HS-27A (cell line): ENCODE measurements at regions not wholly inside any gene's neighbourhood (a gene's known extent, or its start where the extent isn't known, plus 50 kb on each side); places are given as distances from the start of the nearest gene placed in this dataset.

ENCODE experiments used
- DNase-seq: peaks from one replicate; pipeline ENCODE4 v3.0.0-alpha.2; 2012; ENCODE audit warnings: low read depth, missing footprints

DNA sequence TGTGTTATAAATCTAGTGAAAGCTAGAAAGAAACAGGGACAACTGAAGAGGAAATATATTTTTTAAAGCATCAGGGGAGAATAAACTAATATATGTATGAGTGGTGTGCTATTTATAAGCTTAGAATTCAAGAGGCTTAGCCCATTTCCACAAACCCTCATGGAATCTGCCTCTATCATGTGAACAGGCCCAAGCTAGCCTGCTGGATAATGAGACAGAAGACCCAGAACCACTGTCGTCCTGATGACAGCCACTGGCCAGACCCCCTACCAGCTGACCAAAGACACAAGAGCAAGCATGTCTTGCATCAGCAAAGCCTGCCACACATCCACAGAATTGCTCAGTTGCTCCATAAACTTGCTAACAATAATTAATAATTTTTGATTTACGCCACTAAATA, 382.3 kb upstream of the NXPH2 start:
- DNase-seq: no peak

DNA sequence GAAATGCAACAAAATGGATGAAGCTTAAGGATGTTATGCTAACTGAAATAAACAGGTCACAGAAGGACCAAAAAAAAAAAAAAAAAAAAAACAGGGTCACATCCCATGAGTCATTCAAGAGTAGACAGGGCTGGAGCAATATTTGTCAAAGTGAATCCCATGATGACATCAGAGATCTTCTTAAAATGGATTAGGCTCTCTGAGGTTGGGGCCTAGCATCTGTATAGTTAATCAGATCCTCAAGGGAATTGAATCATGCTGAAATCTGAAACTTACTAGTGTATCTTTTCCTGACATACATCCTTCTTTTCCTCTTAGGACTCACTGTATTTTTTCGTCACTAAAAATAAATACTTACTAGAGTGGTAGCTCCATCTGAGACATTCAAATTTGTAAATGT, 380.6 kb upstream of the NXPH2 start:
- peak; percentile 63 for DNase-seq

DNA sequence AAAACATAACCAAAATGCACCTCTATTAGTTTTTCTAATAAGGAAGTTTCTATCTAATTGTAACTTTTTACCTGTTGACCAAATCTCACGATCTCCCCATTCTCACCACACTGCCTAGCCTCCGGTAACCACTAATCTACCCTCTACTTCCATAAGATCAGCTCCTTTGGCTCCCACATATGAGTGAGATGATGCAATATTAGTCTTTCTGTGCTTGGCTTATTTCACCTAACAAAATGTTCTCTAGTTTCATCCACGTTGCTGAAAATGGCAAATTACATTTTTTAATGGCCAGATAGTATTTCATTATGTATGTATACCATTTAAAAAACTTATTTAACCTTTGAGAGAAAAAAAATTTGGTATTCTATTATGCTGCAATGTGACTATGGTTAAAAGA, 379.0 kb upstream of the NXPH2 start:
- no peak for DNase-seq

DNA sequence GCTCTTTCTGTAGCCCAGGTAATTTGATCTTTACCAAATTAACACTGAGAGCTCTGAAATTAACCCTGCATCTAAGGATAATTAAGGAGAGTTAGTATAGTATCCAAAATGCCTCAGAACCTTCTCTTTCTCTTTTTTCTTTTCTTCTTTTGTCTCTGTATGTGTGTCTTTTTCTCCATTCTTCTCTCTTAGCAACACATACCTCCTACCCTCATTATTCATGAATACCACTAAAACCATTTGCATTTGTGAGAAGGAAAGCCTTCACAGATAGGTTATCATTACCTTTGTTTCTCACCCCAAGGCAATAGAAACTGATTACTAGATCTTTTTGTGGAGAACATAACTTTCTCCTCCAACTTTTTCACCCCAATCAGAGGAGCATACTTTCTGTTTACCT, 376.5 kb upstream of the NXPH2 start:
- no peak for DNase-seq

DNA sequence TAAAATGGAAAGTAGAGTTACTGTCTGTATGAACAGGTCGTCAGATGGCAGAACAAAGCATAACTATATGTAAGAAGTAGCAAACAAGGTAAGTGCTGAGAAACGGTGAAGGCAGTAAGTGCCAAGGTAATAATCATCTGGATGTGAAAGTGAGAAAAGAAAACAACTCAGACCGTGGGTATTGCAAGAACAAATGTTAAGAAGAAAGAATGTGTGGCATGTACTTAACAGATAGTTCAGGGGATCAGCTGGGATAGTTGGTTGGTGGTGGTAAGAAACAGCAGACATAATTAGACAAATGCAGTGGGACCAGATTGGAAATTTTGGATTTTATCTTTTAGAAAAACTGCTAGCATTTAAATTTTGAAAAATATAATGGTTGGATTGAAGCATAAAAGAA, 375.8 kb upstream of the NXPH2 start:
- no peak for DNase-seq

DNA sequence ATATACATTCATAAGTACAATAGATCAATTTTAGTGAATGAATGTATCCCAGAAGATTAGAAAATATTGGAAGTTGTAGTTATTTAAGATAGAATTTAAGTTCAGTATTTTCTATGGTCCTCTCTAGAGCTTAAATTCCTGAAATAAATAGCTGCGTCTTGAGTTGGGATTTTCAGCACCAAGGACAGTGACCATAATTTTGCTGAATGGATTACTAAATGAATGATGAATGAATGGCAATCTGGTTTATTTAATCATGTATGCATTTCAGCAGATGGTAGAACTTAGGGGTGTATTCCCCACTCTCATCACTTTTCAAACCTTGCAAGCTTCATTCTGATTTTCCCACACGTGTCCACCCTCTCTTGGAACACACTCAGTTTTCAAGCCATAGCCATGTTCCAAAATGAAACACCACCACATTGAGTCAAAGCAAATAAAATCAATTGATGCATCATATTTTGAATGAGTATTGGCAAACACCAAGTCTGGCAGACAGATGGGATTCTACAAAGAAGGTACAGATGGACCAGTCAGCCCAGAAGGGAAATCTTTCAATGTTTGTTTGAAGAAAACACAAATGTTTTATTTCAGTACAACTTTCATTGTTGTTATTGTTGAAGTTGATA, 362.2 kb upstream of the NXPH2 start:
- no peak for DNase-seq

DNA sequence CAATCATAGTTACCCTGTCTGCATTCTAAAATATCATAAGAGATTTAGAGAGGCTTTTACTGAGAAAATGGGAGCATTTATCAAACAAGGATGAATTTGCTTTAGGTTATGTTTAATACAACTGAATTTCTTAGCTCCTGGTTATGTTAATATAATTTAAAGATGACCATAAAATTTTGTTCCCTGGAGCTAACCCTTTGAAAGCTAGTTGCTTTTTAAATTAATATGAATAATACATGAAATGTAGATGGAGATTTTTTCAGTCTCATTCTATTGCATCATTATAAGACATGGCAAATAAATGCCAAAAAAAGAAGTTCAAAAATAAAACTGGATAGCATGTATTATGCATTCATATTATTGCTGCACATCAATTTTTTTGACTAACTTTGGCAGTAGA, 344.1 kb upstream of the NXPH2 start:
- DNase-seq: no peak

DNA sequence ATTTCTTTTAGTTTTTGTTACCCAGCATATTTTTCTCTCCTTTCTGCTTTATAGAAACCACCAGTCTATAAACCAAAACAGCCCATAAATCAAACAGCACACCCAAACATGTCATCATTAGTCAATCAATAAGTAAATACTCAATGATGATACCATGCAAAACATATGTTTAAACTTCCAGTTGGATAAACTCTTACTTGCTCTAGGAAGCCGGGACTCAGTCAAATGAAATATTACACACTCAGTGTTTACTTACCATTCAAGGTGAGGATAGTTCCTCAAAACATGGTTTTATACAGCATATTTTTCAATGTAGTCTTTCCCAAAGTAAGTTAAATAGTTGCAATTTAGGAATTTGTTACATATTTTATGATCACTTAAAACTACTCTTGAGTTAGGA, 343.6 kb upstream of the NXPH2 start:
- DNase-seq: no peak

DNA sequence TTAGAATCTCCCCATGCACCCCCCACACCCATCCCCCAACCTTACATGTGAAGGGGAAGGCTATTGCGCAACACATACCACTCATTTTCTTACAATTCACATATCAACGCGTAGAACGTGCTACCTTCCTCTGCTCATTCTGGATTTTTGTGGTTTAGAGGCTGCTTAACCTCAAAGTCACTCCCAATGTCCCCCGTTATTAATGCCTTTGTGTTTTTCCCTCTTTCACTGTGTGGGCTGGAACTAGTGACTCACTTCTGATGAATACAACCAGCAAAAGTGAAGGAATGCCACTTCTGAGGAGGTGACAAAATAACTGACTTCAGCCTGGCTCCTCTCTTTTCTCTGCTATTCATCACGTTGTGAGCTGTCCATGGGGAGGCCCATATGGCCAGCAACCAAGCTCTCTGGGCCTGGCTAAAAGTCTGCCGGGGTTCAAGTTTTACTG, 342.5 kb upstream of the NXPH2 start:
- peak; percentile 99 for DNase-seq

DNA sequence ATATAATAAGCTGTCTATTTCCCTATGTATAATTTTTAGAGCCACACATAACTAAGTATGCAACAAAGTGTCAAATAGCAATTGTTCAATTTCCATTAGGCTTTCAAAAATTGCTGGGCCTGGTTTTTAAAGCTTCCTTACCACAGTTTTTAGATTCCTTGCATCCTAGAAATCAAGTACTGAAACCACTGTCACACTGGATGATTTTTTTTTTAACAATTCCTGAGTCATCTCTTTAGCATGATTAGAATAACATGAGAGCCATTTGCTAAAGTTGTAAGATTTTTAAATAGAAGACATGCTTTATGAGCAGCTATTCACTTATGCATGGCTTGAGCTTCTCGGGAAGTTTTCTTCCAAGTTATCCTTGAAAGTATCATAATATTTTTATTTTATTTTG, 319.5 kb upstream of the NXPH2 start:
- peak; percentile 69 for DNase-seq

DNA sequence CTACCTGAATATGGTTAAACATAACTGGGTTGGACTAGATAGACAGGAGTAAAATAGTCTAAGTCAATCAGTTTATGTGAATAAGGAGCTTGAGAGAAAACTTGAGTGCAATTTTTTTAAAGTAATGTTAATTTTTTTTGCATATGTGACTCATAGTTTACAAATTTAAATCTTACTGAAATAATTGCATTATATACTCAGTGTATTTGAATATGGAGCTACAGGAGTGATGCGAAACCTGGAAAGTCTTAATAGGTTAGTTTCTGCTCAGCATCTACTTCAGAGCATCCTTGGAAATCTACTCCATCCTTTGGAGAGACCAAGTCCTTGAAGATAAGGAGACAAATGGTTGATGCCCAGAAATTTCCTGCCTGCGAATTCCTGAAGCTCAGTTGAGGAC, 318.8 kb upstream of the NXPH2 start:
- DNase-seq: no peak

DNA sequence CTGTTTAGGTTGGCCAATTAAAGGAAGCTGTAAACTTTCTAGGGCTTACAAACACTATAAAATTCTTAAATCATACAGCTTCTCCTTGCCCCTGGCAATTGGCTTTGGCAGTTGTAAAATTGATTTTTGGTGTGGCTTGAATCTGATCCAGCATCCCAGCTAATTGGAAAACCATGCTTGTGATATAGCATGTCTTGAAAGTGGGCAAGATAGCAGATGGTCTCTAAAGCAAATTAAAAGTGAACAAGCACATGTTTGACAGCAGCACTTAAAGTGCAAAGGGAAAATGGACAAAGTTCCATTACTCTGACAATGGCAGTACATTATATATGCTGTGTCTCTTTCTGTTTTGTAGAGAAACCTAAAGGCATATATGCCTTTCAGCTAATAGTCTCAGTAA, 302.9 kb upstream of the NXPH2 start:
- DNase-seq: no peak

DNA sequence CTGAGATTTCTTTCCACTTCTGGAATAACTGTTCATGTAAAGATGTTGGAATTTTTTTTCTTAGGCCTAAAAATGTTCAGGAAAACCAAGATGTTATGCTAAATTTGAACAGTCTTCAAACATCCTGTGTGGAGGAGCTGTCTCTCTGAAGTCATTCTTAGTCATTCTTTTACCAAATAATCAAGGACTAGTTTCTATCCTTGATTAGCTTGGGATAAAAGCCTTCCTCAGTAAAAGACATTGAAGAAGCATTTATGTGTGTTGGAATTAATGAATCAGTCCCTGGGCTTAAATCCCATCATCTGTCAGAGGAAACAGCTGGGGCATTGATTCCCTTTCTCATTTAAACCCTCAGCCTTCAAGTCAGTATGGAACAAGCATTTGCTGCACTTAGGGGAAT, 300.1 kb upstream of the NXPH2 start:
- no peak for DNase-seq

DNA sequence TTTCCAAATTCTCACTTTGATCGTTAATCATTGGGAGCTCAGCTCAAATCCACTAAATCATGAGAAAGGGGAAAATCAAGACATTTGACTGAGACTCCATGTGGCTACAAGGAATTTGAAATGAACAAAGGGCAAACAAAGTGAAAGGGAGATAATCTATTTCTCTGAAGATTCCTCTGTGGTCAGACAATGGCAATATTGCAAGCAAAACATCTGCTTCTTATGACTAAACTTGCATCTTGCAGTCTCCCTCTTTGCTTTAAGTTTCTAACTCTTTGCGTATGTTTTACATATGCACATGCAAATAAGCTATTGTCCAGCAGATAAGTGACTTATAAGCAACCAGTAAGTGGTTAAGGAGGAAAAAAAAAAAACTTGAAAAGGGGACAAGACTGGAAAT, 299.1 kb upstream of the NXPH2 start:
- no peak for DNase-seq

DNA sequence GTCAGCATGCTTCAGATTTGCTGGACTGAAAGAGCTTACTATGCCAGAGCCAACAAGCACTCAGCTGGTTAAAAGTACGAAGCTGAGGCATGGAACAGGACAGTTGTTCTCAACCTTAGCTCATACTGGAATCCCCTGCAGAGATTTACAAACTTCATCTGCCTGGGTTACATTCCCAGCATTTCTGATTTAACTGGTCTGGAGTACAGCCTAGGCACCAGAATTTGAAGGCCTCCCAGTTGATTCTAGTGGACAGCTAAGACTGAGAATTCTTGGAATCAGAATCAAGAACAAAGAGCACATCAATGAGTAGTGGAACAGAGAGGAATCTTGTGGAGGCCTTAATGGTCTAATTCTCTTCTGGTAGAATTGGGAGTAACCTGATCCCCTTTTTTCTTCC, 298.2 kb upstream of the NXPH2 start:
- no peak for DNase-seq

DNA sequence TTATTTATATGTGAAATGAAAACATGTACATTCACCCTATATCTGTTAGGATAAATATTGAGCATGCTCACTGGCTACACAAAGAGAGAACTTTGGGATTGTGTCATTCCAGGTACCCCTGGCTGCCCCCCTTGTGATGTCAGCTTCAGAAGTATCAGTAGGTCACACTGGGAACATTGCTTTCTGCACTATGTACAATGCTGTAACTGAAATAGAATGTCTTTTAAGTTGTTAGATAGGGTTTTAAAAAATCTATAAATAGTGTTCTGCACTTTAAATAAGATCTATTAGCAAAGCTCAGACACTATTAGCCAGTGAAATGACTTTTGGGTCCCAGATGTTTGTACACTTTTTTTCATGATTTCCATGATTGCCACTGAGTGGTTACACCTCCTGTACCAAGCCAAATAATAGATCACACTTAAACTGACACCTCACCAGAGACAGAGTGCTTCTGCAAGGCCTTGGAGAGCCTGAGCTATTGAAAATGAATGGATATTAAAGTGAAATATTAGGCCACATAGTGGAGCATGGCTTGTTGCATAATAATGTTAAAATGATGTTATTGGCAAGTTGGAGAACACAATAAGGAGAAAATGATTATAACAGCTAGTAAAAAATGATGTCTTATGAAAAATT, 297.0 kb upstream of the NXPH2 start:
- no peak for DNase-seq

DNA sequence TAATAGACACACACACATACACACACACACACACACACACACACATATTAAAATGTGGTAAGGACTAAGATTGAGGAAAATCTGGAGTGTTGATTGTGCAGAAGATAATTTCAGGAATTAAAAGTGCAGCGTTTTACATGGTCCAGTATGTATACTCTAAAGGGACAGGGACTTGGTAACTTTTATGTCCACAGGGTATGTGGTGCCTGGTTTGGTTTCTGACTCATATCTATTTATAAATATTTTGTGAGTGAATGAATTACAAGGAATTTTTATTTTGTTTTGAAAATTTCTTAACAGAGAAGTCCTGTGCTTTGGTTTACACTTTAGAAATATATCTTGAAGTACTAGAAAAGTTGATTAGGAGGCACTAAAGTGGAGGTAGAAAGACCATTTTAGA, 287.7 kb upstream of the NXPH2 start:
- DNase-seq: no peak

DNA sequence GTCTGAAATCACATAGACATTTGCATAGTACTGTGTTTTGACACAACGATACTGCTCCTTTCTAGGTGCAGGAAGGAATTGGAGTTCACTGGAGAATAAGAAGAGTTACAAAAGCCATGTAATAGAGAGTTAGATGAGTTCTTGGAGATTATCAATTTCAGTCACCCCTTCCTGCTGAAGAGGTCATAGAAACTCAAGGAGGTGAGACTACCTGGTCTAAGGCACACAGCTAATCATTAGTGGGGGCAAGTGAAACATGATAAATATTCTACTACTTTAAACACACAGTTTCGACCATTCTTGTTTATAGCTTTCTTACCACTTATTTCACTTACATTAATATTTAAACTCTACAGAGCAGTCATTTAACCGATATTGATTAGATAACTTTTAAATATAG, 286.9 kb upstream of the NXPH2 start:
- no peak for DNase-seq

DNA sequence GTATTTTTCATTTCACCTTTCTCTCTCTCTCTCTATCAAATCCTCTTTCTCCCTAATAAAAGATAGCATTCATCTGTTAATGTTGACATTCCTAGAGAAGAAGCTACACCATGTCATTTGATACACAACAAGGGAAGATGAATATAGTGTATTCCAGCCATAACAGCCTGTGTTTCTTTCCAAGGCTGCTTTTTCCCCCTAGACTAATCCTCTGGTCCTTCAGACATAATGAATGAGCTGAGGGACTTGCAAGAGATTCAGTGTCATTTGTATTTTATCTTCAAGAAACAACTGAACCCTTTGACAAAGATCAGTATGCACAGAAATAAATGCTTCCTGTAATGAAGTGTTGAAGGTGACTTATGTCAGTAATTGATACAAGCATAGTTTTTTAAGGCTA, 284.0 kb upstream of the NXPH2 start:
- no peak for DNase-seq

DNA sequence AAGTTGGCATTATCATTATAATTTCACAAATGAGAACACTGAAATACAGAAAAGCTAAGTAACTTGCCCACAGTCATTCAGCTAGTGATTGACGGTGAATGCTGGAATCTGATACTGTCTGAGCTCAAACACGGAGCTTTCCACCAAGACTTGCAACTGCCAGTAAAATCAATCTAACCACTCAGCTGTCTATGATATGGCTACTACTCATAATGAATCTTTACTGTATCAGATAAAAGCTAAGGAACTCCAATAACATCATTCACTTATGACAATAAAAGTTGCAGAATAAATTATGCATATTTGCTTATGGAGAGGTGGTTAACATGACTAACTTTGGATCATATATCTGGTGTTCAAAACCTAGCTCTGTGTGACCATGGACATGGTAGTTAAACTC, 279.4 kb upstream of the NXPH2 start:
- DNase-seq: no peak

DNA sequence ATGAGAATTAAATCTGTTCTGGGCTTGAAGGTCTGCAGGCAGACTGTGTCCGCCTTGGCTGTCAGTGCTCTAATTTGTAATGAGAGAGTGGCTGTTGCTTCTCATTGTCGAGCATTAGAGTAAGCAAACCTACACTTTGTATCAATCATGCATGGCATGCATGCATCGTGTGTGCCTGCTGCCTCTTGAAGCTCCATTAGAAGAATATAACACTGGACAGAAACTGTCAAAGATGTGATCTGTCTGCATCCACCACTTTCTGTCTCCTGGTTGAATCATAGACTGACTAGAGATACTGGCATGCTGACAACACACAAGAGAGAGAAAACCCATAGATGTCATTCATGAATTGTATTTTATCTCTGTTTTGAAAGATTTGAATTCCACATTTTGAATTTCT, 275.0 kb upstream of the NXPH2 start:
- DNase-seq: no peak

DNA sequence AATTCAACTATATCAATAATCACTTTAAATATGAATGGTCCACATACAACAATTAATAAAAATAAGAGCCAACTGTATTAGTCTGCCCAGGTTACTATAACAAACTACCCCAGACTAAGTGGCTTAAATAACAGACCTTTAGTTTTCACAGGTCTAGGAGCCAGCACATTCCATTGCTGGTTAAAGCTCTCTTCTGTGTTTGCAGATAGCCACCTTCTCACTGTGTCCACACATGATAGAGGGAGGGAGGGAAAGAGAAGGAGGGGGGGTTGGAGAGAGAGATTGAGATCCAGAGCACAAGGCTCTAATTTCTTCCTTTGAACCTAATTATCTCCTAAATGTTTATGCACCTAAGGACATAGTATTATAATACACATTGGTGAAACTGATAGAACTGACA, 267.8 kb upstream of the NXPH2 start:
- DNase-seq: no peak

DNA sequence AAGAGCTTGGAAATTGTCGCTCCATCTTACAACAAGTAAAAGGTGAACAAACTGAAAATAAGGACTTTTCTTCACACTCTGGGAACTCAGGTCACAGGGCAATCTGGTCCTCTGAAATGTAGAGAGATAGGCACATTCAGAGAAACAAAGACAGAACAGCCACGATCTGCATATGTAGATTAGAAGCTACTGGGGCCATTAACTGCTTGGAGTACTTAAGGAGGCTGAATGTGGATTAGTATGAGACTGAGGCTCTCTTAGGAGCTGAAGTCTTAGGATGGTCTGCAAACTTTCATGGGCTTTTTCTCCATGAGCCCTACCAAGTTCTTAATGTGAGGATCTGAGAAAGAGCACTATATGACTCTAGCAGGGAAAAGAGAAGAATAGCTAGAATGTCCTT, 265.3 kb upstream of the NXPH2 start:
- no peak for DNase-seq

DNA sequence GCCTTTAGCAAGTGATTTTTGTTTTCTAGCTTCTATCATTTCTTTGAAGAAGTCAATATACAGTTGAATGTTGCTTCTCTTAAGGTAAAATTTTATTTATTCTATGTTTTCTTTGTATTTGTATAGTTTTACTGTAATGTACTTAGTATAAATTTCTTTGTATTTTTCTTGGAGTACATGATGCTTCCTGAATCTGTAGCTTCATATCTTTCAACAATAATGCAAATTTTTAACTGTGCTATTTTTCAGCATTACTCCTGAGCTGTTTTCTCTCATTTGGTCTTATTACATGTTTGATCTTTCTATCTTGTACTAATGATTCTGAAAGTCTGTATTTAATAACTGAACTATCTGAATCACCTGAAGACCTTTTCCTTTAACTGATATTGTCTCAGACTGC, 253.9 kb upstream of the NXPH2 start:
- no peak for DNase-seq
